ENCODE measurements at regions not wholly inside any gene's neighbourhood (a gene's known extent, or its start where the extent isn't known, plus 50 kb on each side); places are given as distances from the start of the nearest gene placed in this dataset.

- TF ChIP-seq USF1 (IDR thresholded peaks at IDR 0.05; ENCODE audit: borderline replicate concordance, extremely low read length, insufficient read depth, low read depth, low read length) (no peak), LARP7 (IDR thresholded peaks at IDR 0.05) (no peak), NR2C2 (IDR thresholded peaks at IDR 0.05; ENCODE audit: borderline replicate concordance, control insufficient read depth, insufficient read length, low read depth) (no peak), NKRF (conservative IDR thresholded peaks at IDR 0.05) (no peak), MXI1 (IDR thresholded peaks at IDR 0.05; ENCODE audit: low read depth, low read length) (no peak), ZBED1 (IDR thresholded peaks at IDR 0.05; ENCODE audit: borderline replicate concordance) (no peak)
Measured at GRCh38 chr4:123339507-123340380, 56.9 kb upstream of the SPRY1 start (continued).

- no peaks in the 10 kb centered on the region for H3K79me2 ChIP-seq (ENCODE audit: control insufficient read depth, insufficient read depth, low read length)
- in situ Hi-C loops (cut with MboI) (no loop called here), intact Hi-C loops (cut with micrococcal nuclease; ENCODE audit: unreplicated experiment) (no loop called here)
- no peak overlapping the region for H3K4me2 ChIP-seq (ENCODE audit: control insufficient read depth, insufficient read depth)
- no peaks in the 10 kb centered on the region; the same call in 1 of the 3 replicates for H3K9me3 ChIP-seq (replicated peaks; ENCODE audit: control insufficient read depth, insufficient read depth, low read length)
- ChIA-PET SMC1A (ENCODE audit: uncharacterized antibody, unreplicated experiment) (interaction anchor here (1.1 kb wide), 1 partner anchor 20 kb away, joined by 3 read pairs; no protein-coding TSS in a partner anchor), CTCF (no interaction called here), RAD21 (ENCODE audit: unreplicated experiment) (no interaction called here), POLR2A (no interaction called here)
- whole genome bisulfite sequencing (ENCODE audit: insufficient coverage, insufficient replicate concordance, low lambda C conversion rate, missing lambda C conversion rate), result 45% methylated on average over 7 of the region's 7 CpGs
- H3K9ac ChIP-seq (ENCODE audit: control insufficient read depth, insufficient read depth, low read length), result no peak overlapping the region
- H3K27ac ChIP-seq (ENCODE audit: control insufficient read depth, insufficient read depth), result no peak overlapping the region
- TF ChIP-seq SRF (IDR thresholded peaks at IDR 0.05; ENCODE audit: low read depth in 2 of 2, low read length in 2 of 2) (no peak), MYB (IDR thresholded peaks at IDR 0.05; ENCODE audit: borderline replicate concordance, low read depth, low read length) (no peak), PBX3 (IDR thresholded peaks at IDR 0.05; ENCODE audit: insufficient replicate concordance, low read depth, low read length) (no peak), MTA2 (IDR thresholded peaks at IDR 0.05; ENCODE audit: low read depth) (no peak), SMAD1 (IDR thresholded peaks at IDR 0.05; ENCODE audit: low read depth, partially characterized antibody) (no peak), TBL1XR1 (IDR thresholded peaks at IDR 0.05; ENCODE audit: low read depth, low read length) (no peak), SREBF2 (IDR thresholded peaks at IDR 0.05; ENCODE audit: low read length) (no peak), ESRRA (IDR thresholded peaks at IDR 0.05; ENCODE audit: low read length) (no peak)
- DNase-seq (ENCODE audit: low read depth, low spot score) (no peak), FAIRE-seq (no peak), ATAC-seq (no peak)
- no peak overlapping the region for H2AFZ ChIP-seq (ENCODE audit: control insufficient read depth, low read depth, low read length)
- H3K4me1 ChIP-seq (ENCODE audit: control insufficient read depth, insufficient read depth, low read length), result no peaks in the 10 kb centered on the region
- H3K27me3 ChIP-seq (replicated peaks in 1 of 2; ENCODE audit: control insufficient read depth in 2 of 2, insufficient read depth in 2 of 2, low read length in 1 of 2), result no peaks in the 10 kb centered on the region; a peak in 1 of 4 replicates
- H3K4me3 ChIP-seq, result no peak overlapping the region
- no TSS peak for BruUV-seq (replicated peaks)
- H3K36me3 ChIP-seq (ENCODE audit: control insufficient read depth in 2 of 2, insufficient read depth in 2 of 2, low read length in 1 of 2), result no peaks in the 10 kb centered on the region
- no peaks in the 10 kb centered on the region for H4K20me1 ChIP-seq (ENCODE audit: control insufficient read depth, insufficient read depth)
Measured at GRCh38 chr4:123340381-123340701, 56.3 kb upstream of the SPRY1 start.
